Stimulated activated CD8-positive, alpha-beta memory T cell treated with anti-CD3 and anti-CD28 coated beads, Interleukin-4, amount 100 ng/mL, for 24 hours (primary cell): ENCODE measurements at regions not wholly inside any gene's neighbourhood (a gene's known extent, or its start where the extent isn't known, plus 50 kb on each side); places are given as distances from the start of the nearest gene placed in this dataset.
"Not testable (repeated sequence)": the region's sequence is repeated elsewhere in the genome, so short reads cannot be mapped to it uniquely, and the experiment has no call there.

Experiments
- DNase-seq: peaks from one replicate; pipeline ENCODE4 v3.0.0-alpha.2; 2020; ENCODE audit warnings: low read depth

- no peak for DNase-seq
Observed at GRCh38 chr17:33838281-33838680, 416.8 kb upstream of the CCL2 start.

- DNase-seq: no peak
Observed at GRCh38 chr17:33847900-33848299, 407.2 kb upstream of the CCL2 start.

- DNase-seq: no peak
Observed at GRCh38 chr17:33848433-33848832, 406.7 kb upstream of the CCL2 start.

GRCh38 chr17:33854596-33854995, 400.5 kb upstream of the CCL2 start:
- DNase-seq: no peak

GRCh38 chr17:33858121-33858520, 397.0 kb upstream of the CCL2 start:
- DNase-seq: no peak

DNA sequence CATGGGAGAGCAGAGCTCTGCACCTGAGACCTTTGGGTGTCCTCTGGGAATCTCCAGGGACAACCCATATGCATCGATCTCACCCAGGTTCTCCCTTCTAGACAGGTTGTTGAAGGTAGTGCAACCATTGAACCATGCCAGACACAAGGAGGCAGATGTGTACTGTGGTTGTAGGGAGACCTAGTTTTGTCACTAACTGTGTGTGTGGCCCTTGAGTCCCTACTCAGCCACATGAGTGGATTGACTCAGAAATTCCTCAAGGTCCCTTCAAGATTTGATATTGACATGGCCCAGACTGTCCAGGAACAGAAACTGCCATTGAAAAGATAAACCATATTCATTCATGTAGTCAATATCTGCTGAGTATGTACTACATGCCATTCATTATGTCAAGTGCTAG, 396.4 kb upstream of the CCL2 start:
- DNase-seq: no peak

- no peak for DNase-seq
Observed at GRCh38 chr17:33862772-33863602, 392.1 kb upstream of the CCL2 start.

DNA sequence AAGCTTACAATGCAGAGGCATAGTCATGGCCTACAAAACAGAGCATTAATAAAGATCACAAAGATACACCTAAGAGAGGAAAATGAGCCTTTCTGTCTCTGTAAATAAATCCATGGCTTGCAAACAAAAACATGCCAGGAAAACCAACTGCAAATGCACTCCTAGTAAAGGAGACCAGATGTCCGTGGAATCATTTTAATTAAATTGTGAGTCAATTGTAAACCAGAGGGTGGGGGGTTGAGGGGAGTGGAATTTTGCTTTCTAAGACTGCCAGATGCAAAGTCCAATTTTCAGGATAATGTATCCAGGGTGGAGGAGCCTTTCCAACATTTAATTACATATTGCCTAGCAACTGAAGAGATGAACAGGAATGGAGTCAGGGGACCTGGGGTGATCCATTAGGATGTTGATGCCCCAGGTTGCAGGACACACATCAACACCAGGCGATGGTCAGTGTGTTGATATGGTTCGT, 390.3 kb upstream of the CCL2 start:
- DNase-seq: no peak

DNA sequence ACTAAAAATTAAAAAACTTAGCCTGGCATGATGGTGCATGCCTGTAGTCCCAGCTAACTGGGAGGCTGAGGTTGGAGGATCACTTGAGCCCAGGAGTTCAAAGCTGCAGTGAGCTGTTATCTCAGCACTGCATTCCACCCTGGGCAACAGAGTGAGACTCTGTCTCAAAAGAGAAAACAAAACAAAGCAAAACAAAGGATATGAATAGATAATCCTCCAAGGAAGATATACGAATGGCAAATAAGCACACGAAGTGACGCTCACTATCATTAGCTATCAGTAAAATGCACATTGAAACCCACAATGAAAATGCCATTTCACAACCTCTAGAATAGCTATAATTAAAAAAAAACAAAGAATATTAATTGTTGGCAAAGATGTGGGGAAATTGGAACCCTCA, 386.2 kb upstream of the CCL2 start:
- no peak for DNase-seq

- DNase-seq: no peak
Observed at GRCh38 chr17:33870936-33871335, 384.1 kb upstream of the CCL2 start.

DNA sequence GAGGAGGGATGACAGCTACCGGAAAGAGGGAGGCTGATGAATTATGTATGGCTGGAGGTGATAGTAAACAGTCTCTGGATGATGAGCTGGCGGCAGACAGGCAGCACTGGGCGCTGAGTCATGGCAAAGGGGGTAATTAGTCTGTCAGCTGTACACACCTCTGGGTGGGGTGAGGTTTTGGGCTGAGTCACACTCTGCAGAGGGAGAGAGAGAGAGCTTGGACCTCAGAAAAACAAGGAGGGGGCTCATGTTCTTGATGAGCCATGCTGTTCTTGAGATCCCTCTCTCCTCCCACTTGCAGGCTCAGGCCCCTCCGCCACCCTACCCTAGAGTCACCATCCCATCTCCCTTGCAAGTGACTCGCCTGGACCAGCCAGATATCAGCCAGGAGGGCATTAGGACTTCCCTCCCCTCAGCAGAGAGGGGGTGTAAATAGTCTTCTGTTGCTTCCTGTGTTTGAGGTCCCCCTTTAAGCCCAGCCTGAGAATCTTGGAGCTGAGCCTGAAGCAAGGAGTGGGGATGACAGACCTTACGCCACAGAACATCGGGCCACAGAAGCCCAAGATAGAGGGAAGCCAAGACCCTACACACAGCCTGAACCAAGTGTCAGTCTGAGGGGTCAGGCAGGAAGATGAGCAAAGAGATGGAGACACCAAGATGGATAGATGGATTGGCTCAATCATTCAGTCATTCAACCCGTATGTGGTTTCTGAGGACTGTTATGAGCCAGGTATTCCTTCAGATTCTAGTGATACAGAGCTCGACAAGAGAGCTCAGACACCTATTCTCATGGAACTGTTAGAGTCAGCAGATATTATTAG, 383.2 kb upstream of the CCL2 start:
- no peak for DNase-seq

GRCh38 chr17:33873201-33873617, 381.9 kb upstream of the CCL2 start:
- no peak for DNase-seq

DNA sequence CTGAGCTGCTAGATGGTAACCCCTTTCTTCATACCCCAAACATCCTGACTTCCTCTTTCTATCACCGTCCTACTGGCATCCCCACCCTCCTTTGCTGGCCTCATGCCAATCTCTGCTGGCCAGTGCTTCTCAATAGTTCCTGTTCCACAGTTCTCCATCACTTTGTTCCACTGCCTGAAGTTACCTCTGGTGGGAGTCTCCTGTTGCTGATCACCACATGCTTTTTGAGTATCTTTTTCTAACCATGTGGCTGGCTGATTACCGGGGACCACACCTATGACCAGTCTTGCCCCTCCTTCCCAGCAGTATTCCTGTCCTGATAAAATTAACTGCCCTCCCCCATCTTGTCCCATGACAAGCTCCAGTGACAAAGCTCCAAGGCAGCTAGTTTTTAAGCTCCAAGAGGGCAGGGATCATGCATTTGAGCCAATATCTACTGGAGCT, 380.4 kb upstream of the CCL2 start:
- DNase-seq: no peak

DNA sequence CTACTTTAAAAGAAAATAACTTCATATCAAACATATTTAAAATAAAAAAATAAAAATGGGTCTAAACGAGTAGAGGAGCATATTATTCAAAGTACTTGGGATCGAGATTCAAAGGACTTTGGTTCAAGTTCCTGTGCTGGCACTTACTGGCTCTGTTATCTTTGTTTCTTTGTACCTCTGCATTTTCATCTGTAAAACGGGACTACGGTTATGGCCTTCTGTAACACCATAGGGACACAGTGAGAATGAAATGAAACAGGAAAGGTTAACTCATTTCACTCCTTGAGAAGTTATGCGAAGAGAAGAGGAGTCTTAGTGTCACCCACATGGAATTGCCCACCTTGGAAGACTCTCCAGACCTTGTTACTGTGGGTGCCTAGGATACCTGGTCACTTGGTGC, 379.1 kb upstream of the CCL2 start:
- no peak for DNase-seq

DNA sequence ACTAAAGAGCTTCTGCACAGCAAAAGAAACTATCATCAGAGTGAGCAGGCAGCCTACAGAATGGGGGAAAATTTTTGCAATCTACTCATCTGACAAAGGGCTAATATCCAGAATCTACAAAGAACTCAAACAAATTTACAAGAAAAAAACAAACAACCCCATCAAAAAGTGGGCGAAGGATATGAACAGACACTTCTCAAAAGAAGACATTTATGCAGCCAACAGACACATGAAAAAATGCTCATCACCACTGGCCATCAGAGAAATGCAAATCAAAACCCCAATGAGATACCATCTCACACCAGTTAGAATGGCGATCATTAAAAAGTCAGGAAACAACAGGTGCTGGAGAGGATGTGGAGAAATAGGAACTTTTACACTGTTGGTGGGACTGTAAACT, 372.8 kb upstream of the CCL2 start:
- not testable (repeated sequence) for DNase-seq

- not testable (repeated sequence) for DNase-seq
Observed at GRCh38 chr17:33882677-33883076, 372.4 kb upstream of the CCL2 start.

DNA sequence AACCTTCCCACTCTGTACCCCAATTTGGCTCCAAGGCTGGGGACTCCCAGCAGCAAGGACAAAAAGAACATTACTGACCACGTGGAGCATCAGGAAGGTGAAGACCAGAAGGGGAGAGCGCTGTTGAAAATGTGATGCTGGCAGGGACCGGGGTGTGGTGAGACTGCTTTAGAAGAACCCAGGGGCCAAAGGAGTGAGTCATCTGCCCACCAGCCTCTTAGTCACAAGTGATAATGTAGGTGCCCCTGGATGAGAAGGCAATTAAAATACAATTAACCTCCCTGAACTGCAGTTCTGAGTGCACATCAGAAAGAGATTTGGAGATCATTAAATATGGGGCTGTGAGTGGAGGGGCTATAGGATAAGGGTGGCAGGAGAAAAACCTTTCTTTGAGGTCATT, 366.6 kb upstream of the CCL2 start:
- no peak for DNase-seq

DNA sequence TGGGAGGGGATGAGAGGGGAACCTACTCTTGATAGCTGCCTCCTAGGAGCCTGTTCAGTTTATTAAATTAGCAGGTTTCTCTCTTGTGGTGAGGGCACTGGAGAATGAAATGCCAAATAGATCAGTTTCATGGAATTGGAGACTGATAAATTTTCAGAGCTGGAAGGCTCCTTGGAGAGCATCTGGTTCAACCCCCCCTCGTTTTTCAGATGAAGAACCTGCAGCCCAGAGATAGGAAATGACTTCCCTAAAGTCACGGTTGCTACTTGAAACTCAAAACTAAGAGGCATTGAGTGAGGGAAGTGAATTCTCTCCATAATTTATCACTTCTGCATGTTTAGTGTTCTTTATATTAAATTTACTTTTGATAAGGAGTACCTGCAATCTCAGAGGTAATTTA, 366.0 kb upstream of the CCL2 start:
- no peak for DNase-seq

GRCh38 chr17:33889766-33890165, 365.3 kb upstream of the CCL2 start:
- DNase-seq: no peak

DNA sequence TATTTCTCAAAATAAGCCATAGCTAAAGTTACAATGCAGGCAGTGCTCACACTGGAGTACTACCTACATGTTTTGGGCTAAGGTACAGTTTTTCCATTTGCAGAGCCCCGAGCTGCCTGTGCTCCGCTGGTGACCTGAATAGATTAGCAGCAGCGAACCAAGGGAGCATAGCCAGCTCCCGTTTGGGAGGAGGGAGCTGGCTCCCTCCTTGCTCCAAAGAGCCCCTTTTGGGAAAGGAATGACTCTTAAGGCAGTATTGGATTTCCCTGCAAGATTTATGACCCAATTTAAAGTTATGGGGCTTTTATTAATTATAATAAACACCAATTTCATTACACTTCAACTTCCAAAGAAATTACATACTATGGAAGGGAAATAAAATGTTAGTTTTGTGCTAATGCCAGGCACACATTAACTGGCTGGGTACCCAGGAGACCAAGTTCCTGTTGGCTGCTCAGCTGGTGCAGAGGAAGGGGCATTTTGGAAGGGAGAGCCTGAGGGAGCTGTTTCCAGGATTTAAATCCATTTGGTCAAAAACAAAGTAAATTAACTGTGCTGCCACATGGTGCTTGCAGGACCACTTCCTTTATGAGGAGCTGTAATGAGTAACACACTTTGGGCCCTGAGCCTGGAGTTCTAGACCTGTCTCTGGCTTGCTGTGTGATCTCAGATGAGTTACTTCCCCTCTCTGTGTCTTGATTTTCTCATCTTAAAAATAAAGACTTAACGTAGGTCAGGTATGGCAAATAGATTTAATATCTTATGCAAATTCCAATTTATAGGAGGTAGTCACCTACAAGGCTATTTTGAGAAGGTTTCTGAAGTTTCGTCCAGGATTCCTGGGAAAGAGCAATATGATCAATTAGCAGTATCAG, 362.1 kb upstream of the CCL2 start:
- DNase-seq: no peak

DNA sequence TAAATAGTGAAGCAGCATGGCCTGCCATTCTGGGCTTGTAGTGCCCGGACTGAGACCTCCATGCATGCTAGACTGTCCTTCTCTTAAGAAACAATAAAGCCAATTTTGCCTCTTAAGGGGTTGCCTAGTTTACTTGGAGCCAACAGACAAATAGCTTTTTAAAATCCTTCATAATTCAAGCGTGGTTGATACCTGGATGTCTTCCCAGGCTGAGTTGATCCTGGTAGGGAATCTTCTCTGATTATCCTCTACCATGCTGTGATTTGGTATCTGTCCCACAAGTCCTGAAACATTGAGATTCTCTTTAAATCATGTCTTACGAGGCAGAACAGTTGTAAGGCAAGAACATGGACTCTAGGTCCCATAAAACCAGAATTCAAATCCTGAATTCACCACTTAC, 359.6 kb upstream of the CCL2 start:
- no peak for DNase-seq

GRCh38 chr17:33896263-33896662, 358.8 kb upstream of the CCL2 start:
- no peak for DNase-seq
